Bronchial epithelial cell (primary cell): ENCODE measurements at regions not wholly inside any gene's neighbourhood (a gene's known extent, or its start where the extent isn't known, plus 50 kb on each side); places are given as distances from the start of the nearest gene placed in this dataset.

Source experiments
- DNase-seq: peaks from one replicate; pipeline ENCODE4 v3.0.0-alpha.2; 2010; ENCODE audit warnings: low read depth
- FAIRE-seq: peaks from 2 replicates; lab custom pipeline; 2011; peaks lifted over from hg19 to GRCh38; lab: Jason Lieb, UNC
- H3K27me3 ChIP-seq: 2 replicates; pipeline ENCODE4 v1.5.1; 2011; ENCODE audit warnings: low read length; ENCODE audit not compliant: control insufficient read depth, insufficient read depth
- H3K36me3 ChIP-seq: 2 replicates; pipeline ENCODE4 v1.5.1; 2011; ENCODE audit warnings: low read length; ENCODE audit not compliant: control insufficient read depth, insufficient read depth
- H3K4me3 ChIP-seq: 2 replicates; pipeline ENCODE4 v1.5.1; 2011; ENCODE audit warnings: mild to moderate bottlenecking, low read depth, low read length, control low read depth
- CTCF ChIP-seq: IDR thresholded peaks from 2 replicates; pipeline ENCODE4 v1.5.1; 2011; ENCODE audit warnings: mild to moderate bottlenecking, moderate library complexity, low read length, control low read depth, inconsistent platforms; ENCODE audit not compliant: insufficient read depth, severe bottlenecking

GRCh38 chr21:15275615-15276235 is 210.9 kb upstream of the NRIP1 start:
- FAIRE-seq: peak; percentile 23
- DNase-seq: peak; percentile 63
- Histone ChIP-seq H3K36me3 (no peaks in the 10 kb centered on the region), H3K27me3 (no peaks in the 10 kb centered on the region), H3K4me3 (no peak overlapping the region)
- no peak for TF ChIP-seq CTCF

- no peak for TF ChIP-seq CTCF
- Histone ChIP-seq H3K27me3 (no peaks in the 10 kb centered on the region), H3K4me3 (no peak overlapping the region), H3K36me3 (no peaks in the 10 kb centered on the region)
- FAIRE-seq (no peak), DNase-seq (no peak)
Measured at GRCh38 chr21:15276243-15276642, 211.4 kb upstream of the NRIP1 start.

- no peak for DNase-seq
- no peak for FAIRE-seq
- no peak for TF ChIP-seq CTCF
- Histone ChIP-seq H3K4me3 (no peak overlapping the region), H3K27me3 (no peaks in the 10 kb centered on the region), H3K36me3 (no peaks in the 10 kb centered on the region)
Measured at GRCh38 chr21:15277466-15277865, 212.7 kb upstream of the NRIP1 start.

- FAIRE-seq: no peak
- no peak overlapping the region for H3K4me3 ChIP-seq
- H3K27me3 ChIP-seq: no peaks in the 10 kb centered on the region
- DNase-seq: no peak
- TF ChIP-seq CTCF: no peak
- H3K36me3 ChIP-seq: no peaks in the 10 kb centered on the region
Measured at GRCh38 chr21:15278279-15278678, 213.5 kb upstream of the NRIP1 start.

GRCh38 chr21:15278851-15279250 is 214.1 kb upstream of the NRIP1 start:
- no peak for TF ChIP-seq CTCF
- no peaks in the 10 kb centered on the region for H3K36me3 ChIP-seq
- FAIRE-seq (no peak), DNase-seq (no peak)
- H3K4me3 ChIP-seq: no peak overlapping the region
- no peaks in the 10 kb centered on the region for H3K27me3 ChIP-seq

GRCh38 chr21:15279482-15279881 is 214.7 kb upstream of the NRIP1 start:
- FAIRE-seq (no peak), DNase-seq (peak; percentile 22)
- Histone ChIP-seq H3K4me3 (no peak overlapping the region), H3K27me3 (no peaks in the 10 kb centered on the region), H3K36me3 (no peaks in the 10 kb centered on the region)
- TF ChIP-seq CTCF: no peak
